ENCODE measurements at regions not wholly inside any gene's neighbourhood (a gene's known extent, or its start where the extent isn't known, plus 50 kb on each side); places are given as distances from the start of the nearest gene placed in this dataset.

- TF ChIP-seq CTCF (IDR thresholded peaks at IDR 0.05; ENCODE audit: low read length) (no peak), EZH2phosphoT487 (IDR thresholded peaks at IDR 0.05; ENCODE audit: low read length) (no peak), EZH2 (optimal IDR thresholded peaks at IDR 0.05; ENCODE audit: low read depth, low read length) (no peak)
Measured at GRCh38 chr15:62497356-62497755, 332.3 kb upstream of the C2CD4B start.

All from MM.1S (cell line).